HG03025 (cell line): ENCODE measurements at regions not wholly inside any gene's neighbourhood (a gene's known extent, or its start where the extent isn't known, plus 50 kb on each side); places are given as distances from the start of the nearest gene placed in this dataset.

Source experiments
- ATAC-seq: cut with Tn5 transposase; IDR thresholded peaks from one replicate; pipeline ENCODE4 v1.9.1; 2021; ENCODE audit warnings: mild to moderate bottlenecking, moderate library complexity; ENCODE audit not compliant: unreplicated experiment, low FRiP score

DNA sequence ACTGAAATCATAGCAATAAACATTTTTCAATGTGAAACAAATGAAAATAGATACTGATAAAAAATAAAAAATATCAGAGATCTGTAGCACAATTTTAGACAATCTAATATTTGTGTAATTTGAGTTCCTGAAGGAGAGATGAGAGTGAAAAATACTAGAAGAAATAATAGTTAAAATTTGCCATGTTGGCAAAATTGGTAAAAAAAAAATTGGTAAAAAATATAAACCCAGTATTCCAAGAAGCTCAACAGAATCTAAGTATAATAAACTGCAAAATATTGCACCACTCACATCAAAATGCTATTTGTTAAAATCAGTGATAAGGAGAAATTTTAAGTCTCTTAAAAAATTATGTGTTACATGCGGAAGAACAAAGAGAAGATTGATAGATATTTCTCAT lies 1680.7 kb downstream of the PCDH7 start:
- no peak for ATAC-seq

DNA sequence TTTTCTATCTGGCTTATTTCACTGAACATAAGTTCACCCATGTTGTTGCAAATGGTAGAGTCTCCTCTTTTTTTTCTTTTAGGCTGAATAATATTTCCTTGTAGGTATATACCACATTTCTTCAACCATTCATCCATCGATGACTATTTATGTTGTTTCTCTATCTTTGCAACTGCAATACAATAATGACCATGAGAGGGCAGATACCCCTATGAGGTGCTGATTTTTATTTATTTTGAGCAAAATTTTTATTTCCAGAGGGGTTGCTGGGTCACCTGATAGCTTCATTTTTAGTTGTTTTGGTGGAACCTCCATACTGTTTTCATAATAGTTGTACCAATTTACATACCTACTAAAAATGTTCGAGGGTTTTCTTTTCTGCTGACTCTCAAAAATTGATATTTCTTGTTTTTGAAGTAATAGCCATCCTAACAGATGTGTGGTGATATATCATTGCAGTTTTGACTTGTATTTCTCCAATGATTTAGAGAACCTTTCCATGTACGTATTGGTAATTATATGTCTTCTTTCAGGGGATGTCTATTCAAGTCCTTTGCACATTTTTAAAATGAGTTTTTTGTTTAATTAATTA lies 1697.0 kb downstream of the PCDH7 start:
- ATAC-seq = no peak

GRCh38 chr4:32423267-32423666 lies 1703.1 kb downstream of the PCDH7 start:
- no peak for ATAC-seq

DNA sequence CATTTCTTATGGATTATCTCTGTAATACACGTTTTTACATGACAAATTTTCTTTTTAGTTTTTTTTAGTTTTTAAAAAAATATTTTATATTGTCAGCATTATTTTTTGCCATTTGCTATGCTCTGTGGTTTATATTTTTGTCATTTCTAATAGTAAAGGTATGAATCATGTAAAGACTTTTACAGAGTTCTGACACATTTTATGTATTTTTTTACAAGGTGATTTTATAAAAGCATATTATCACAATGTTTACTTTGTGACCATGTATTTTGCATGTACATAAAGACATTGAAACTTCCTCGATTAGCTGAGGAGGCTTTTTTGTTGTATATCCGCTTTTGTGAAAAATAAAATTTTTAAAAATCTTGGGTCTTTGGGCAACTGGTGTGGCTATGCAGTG lies 1705.1 kb downstream of the PCDH7 start:
- no peak for ATAC-seq

- no peak for ATAC-seq
Measured at GRCh38 chr4:32427566-32427965, 1707.4 kb downstream of the PCDH7 start.

DNA sequence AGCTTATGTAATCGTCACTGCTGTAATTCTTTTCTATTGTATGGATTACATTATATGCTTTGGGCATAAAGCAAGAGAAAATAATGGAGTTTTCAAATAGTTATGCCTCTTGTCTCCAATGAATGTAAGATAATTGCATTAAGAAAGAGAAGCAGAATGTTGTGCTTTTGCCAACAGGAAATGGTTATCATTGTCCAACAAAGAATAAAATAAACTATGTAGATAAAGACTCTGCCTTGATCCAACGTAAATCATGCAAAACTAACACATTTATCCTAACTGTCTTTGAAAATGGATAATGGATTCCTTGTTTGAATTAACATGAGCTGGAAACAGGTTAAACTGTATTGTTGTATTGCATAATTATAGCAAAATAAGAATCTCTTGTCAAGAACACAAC lies 1709.0 kb downstream of the PCDH7 start:
- ATAC-seq = no peak

DNA sequence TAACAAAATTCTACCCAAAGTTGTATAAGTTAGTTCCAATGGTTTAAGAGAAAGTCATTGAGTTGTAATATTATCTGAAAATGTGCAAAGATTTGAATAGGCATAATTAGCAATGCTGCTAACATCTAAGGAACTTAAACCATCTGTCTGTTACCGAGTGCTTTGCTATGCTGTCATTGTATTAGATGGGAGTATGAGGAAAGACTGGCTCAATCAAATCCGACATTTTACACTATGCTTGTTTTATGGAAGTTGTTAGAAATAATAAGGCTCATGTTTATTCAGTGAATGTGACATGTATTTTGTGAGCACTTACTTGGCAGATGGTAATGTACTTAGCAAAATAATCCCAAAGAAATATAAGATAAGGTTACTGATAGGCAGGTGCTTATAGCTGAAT lies 1715.1 kb downstream of the PCDH7 start:
- no peak for ATAC-seq

DNA sequence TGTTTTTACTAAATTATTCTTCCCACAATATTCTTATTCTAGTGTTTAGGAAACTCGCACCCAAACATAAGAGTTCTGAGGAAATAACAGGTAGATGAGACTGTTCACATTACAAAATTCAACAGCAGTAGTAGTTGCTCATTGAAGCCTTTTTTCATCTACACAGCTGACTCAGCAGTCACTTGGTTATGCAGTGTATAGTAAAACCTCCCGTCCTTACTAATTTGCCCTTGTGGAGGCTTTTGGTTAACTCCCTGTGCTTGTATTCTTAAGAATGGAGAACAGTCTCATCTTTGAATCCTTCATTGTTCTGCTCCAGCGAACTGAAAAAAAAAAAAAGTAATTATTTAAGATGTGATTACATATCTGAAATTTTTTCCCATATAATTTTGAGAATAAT lies 1716.6 kb downstream of the PCDH7 start:
- ATAC-seq = no peak

GRCh38 chr4:32440391-32440790 lies 1720.2 kb downstream of the PCDH7 start:
- no peak for ATAC-seq

DNA sequence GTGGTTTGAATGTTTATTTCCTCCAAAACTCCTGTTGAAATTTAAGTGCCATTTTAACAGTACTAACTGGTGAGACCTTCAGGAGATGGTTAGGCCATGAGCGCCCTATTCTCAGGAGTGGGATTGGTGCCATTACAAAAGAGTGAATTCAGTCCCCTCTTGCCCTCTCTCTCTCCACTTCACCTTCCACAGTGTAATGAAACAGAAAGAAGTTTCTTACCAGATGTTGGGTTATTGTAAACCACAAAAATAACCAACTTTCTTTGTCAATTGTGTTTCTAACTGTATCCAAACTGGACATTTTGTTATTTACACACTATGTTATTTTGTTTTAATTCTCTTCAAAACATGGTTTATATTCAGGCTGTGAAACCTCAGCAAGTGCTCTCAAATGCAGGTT lies 1734.3 kb downstream of the PCDH7 start:
- ATAC-seq = no peak

GRCh38 chr4:32455231-32455630 lies 1735.1 kb downstream of the PCDH7 start:
- no peak for ATAC-seq

- no peak for ATAC-seq
Measured at GRCh38 chr4:32460972-32461371, 1740.8 kb downstream of the PCDH7 start.

DNA sequence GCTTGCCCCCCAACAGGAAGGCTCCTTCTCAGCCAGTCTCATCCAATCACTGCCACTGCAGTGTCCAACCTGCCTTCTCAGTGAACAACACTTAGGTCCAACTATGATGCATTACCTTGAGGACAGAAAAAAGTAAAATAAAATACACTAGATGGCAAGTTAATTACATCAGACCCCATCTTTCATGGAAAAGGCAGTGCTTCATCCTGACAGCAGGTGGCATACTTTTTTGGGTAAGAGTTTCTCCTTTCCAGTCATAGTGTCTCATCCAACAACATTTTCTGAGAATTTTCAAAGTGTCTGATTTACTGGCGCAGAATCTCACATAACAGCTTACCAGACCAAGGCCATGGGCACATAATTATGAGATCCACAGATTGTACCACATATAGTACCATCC lies 1742.8 kb downstream of the PCDH7 start:
- ATAC-seq = no peak

DNA sequence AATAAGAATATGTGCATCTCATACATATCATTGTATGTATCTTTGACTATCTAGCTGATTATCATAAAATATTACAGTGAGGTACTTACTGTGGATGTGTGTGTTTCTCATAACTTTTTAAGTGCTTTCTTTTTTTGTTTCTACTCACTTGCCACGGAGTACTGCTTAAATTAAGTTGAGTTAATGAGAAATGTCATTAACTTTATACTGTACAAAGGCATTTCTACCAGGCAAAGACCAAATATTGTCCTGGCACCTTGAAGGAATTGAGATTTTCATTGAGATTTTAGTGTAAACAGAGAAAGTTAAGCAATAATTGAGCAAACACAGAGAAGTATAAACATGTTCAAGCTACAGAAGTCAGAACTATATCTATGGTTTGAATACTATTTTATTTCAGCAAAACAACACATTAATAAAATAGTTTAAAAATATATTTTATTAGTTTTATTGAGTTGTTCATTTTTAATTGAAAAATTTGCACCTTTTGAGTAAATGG lies 1750.0 kb downstream of the PCDH7 start:
- no peak for ATAC-seq

- no peak for ATAC-seq
Measured at GRCh38 chr4:32472918-32473317, 1752.7 kb downstream of the PCDH7 start.

DNA sequence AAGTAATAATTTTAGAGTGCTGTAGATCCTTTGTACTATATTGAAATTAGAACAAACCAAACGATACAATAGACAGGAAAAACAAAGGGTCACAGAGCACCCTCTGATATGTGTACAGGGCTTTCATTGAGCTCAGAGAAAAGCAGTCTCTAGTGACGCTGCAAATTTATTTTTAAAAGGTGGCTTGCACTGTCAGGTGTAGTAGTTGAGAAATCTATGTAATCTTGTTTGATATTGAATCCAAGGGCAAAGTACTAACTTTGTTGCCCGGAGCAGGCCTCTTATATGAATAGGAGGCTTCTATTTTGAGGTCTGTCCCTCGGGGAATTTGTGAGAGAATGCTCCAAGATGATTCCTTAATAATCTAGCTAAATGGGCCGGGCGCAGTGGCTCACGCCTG lies 1755.5 kb downstream of the PCDH7 start:
- no peak for ATAC-seq

- no peak for ATAC-seq
Measured at GRCh38 chr4:32477518-32477917, 1757.3 kb downstream of the PCDH7 start.

GRCh38 chr4:32485956-32486355 lies 1765.8 kb downstream of the PCDH7 start:
- ATAC-seq = no peak

DNA sequence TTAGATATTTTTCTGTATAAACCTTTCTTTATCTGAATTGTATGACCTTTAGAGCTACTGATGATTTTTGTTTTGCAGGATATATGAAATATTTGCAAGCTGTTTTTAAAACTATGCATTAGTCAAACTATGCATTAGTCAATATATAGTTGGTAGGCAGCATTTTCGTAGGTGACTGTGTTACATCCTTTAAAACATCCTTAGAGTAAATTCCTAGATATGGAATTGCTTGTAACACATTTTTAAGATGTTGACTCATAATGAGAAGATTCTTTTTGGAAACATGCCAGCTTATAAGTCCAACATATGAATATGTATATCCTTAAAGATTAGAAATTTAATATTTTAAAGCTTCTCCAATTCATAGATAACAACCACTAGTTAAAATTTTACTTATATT lies 1768.5 kb downstream of the PCDH7 start:
- no peak for ATAC-seq

GRCh38 chr4:32499171-32499570 lies 1779.0 kb downstream of the PCDH7 start:
- ATAC-seq = no peak

DNA sequence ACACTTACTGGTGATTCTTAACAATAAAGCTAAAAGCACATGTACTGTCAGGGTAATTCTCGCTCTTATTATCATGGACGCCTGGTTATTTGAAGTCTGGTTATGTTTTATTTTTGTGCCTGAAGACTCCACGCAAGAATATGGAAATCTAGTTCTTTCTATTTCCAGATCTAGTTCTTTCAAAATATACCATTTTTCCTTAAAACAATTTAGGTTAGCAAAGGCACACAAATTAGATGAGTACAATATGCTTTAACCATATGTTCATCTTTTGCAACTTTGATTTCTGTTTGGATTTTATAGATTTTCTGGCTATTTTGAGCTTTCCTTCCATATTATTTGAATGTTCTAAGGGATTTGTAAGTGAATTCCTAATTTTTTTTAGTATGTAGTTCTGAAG lies 1783.1 kb downstream of the PCDH7 start:
- ATAC-seq = no peak

GRCh38 chr4:32506067-32506466 lies 1785.9 kb downstream of the PCDH7 start:
- no peak for ATAC-seq

DNA sequence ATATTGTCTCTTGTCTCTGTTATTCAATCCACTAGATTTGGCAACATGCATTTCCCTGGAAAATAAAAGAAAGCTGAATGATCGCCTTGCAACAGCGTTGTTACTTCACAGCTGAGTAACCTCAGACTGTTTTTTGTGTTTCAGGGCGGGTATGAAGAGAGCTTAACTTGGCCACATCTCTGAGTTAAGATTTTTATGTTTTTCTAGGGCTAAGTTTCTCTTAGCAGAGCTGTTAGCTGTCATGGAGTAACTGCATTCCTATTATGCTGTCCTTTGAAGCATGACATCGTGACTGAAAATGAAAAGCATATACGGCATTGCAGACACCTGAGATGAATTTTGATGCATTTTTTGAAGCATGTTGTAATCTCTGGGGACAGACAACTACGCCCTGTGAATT lies 1798.9 kb downstream of the PCDH7 start:
- no peak for ATAC-seq
